GM19463 (cell line): ENCODE measurements at regions not wholly inside any gene's neighbourhood (a gene's known extent, or its start where the extent isn't known, plus 50 kb on each side); places are given as distances from the start of the nearest gene placed in this dataset.
"Not testable (repeated sequence)": the region's sequence is repeated elsewhere in the genome, so short reads cannot be mapped to it uniquely, and the experiment has no call there.

Experiments
- ATAC-seq: cut with Tn5 transposase; IDR thresholded peaks from one replicate; pipeline ENCODE4 v1.9.1; 2021; ENCODE audit warnings: mild to moderate bottlenecking, moderate library complexity; ENCODE audit not compliant: unreplicated experiment

GRCh38 chr12:46670636-46671035 is 155.2 kb downstream of the SLC38A4 start:
- no peak for ATAC-seq

- ATAC-seq, result no peak
Measured at GRCh38 chr12:46669720-46670119, 156.1 kb downstream of the SLC38A4 start.

GRCh38 chr12:46667551-46667950 is 158.2 kb downstream of the SLC38A4 start:
- ATAC-seq, result no peak

- peak; percentile 67 for ATAC-seq
Measured at GRCh38 chr12:46664761-46665287, 161.0 kb downstream of the SLC38A4 start.

GRCh38 chr12:46663318-46663717 is 162.5 kb downstream of the SLC38A4 start:
- no peak for ATAC-seq

- peak; percentile 71 for ATAC-seq
Measured at GRCh38 chr12:46661110-46661845, 164.5 kb downstream of the SLC38A4 start.

GRCh38 chr12:46660719-46661109 is 165.1 kb downstream of the SLC38A4 start:
- no peak for ATAC-seq

GRCh38 chr12:46660276-46660675 is 165.5 kb downstream of the SLC38A4 start:
- no peak for ATAC-seq

GRCh38 chr12:46659824-46660223 is 166.0 kb downstream of the SLC38A4 start:
- ATAC-seq, result no peak

- ATAC-seq, result no peak
Measured at GRCh38 chr12:46659032-46659650, 166.7 kb downstream of the SLC38A4 start.

- ATAC-seq, result no peak
Measured at GRCh38 chr12:46657453-46658411, 168.1 kb downstream of the SLC38A4 start.

GRCh38 chr12:46655984-46656383 is 169.8 kb downstream of the SLC38A4 start:
- not testable (repeated sequence) for ATAC-seq

GRCh38 chr12:46653311-46653710 is 172.5 kb downstream of the SLC38A4 start:
- no peak for ATAC-seq

- no peak for ATAC-seq
Measured at GRCh38 chr12:46652692-46653091, 173.1 kb downstream of the SLC38A4 start.

GRCh38 chr12:46650688-46651087 is 175.1 kb downstream of the SLC38A4 start:
- no peak for ATAC-seq

- no peak for ATAC-seq
Measured at GRCh38 chr12:46649433-46649832, 176.4 kb downstream of the SLC38A4 start.

GRCh38 chr12:46647034-46647433 is 178.8 kb downstream of the SLC38A4 start:
- ATAC-seq, result no peak

- ATAC-seq, result not testable (repeated sequence)
Measured at GRCh38 chr12:46641649-46642048, 184.1 kb downstream of the SLC38A4 start.

GRCh38 chr12:46635818-46636217 is 190.0 kb downstream of the SLC38A4 start:
- no peak for ATAC-seq

- no peak for ATAC-seq
Measured at GRCh38 chr12:46629331-46630229, 196.2 kb downstream of the SLC38A4 start.
